NT2/D1 (cell line): ENCODE measurements at regions not wholly inside any gene's neighbourhood (a gene's known extent, or its start where the extent isn't known, plus 50 kb on each side); places are given as distances from the start of the nearest gene placed in this dataset.

ENCODE experiments used
- YY1 ChIP-seq: IDR thresholded peaks from 2 replicates; pipeline ENCODE4 v1.6.1; 2011; ENCODE audit not compliant: insufficient read length, insufficient read depth
- ZNF274 ChIP-seq: IDR thresholded peaks from 2 replicates; pipeline ENCODE4 v1.6.1; 2011; ENCODE audit warnings: mild to moderate bottlenecking, low read depth, low read length

DNA sequence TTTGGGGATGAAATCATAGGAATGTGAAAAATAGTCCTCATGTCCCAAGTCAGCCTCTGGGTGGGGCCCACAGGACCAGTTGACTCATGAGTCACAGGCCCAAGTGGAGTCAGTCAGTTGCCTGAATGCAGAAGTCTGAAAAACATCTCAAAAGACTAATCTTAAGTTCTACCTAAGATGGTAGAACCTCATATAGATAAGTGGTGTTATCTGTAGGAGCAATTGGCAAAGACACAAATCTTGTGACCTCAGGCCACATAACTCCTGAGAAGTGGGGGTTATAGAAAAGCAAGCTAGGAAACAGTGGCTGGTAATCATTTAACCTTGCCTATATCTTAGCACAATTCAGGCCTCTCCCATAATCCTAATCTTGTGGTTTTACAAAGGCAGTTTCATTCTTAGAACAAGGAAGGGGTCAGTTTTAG, 257.1 kb upstream of the SPOPL start:
- TF ChIP-seq ZNF274 = no peak
- no peak for TF ChIP-seq YY1
